HK-2 (cell line): ENCODE measurements at regions not wholly inside any gene's neighbourhood (a gene's known extent, or its start where the extent isn't known, plus 50 kb on each side); places are given as distances from the start of the nearest gene placed in this dataset.
A peak's percentile ranks its signal among the peaks of the same experiment; 100 is the strongest.

Experiments used
- DNase-seq: peaks from one replicate; pipeline ENCODE4 v3.0.0-alpha.2; 2018; ENCODE audit not compliant: unreplicated experiment

- DNase-seq: no peak
These were observed 155.8 kb upstream of the GADL1 start for GRCh38 chr3:31050296-31050695.

GRCh38 chr3:31051226-31051625 lies 156.8 kb upstream of the GADL1 start:
- no peak for DNase-seq

GRCh38 chr3:31053299-31053698 lies 158.8 kb upstream of the GADL1 start:
- no peak for DNase-seq

GRCh38 chr3:31054032-31054431 lies 159.6 kb upstream of the GADL1 start:
- no peak for DNase-seq

- no peak for DNase-seq
These were observed 161.3 kb upstream of the GADL1 start for GRCh38 chr3:31055757-31056156.

GRCh38 chr3:31057891-31058290 lies 163.4 kb upstream of the GADL1 start:
- no peak for DNase-seq

GRCh38 chr3:31064021-31064420 lies 169.6 kb upstream of the GADL1 start:
- DNase-seq: no peak

- DNase-seq: no peak
These were observed 171.3 kb upstream of the GADL1 start for GRCh38 chr3:31065765-31066164.

- no peak for DNase-seq
These were observed 172.5 kb upstream of the GADL1 start for GRCh38 chr3:31067004-31067403.

- no peak for DNase-seq
These were observed 181.0 kb upstream of the GADL1 start for GRCh38 chr3:31075471-31075870.

- DNase-seq: no peak
These were observed 181.4 kb upstream of the GADL1 start for GRCh38 chr3:31075876-31076275.

- peak; percentile 17 for DNase-seq
These were observed 182.7 kb upstream of the GADL1 start for GRCh38 chr3:31077021-31077601.

GRCh38 chr3:31077826-31078225 lies 183.4 kb upstream of the GADL1 start:
- DNase-seq: no peak

- DNase-seq: no peak
These were observed 185.2 kb upstream of the GADL1 start for GRCh38 chr3:31079689-31080088.

- no peak for DNase-seq
These were observed 186.7 kb upstream of the GADL1 start for GRCh38 chr3:31081018-31081662.

- DNase-seq: no peak
These were observed 191.7 kb upstream of the GADL1 start for GRCh38 chr3:31086148-31086547.

- DNase-seq: no peak
These were observed 192.2 kb upstream of the GADL1 start for GRCh38 chr3:31086698-31087097.

- no peak for DNase-seq
These were observed 197.3 kb upstream of the GADL1 start for GRCh38 chr3:31091748-31092147.

GRCh38 chr3:31092748-31093589 lies 198.5 kb upstream of the GADL1 start:
- DNase-seq: no peak

GRCh38 chr3:31093606-31094005 lies 199.1 kb upstream of the GADL1 start:
- DNase-seq: no peak

- DNase-seq: no peak
These were observed 199.6 kb upstream of the GADL1 start for GRCh38 chr3:31094048-31094447.

- no peak for DNase-seq
These were observed 200.8 kb upstream of the GADL1 start for GRCh38 chr3:31095255-31095654.
